Thyroid gland (tissue), 4 donors: ENCODE measurements at regions not wholly inside any gene's neighbourhood (a gene's known extent, or its start where the extent isn't known, plus 50 kb on each side); places are given as distances from the start of the nearest gene placed in this dataset.

ENCODE experiments used
- POLR2A ChIP-seq, 2 donors: fragments of 450-650 bp; IDR thresholded peaks; one replicate each; pipeline ENCODE4 v1.6.1; 2017; ENCODE audit warnings: antibody characterized with exemption in 2 of 2, mild to moderate bottlenecking in 2 of 2, moderate library complexity in 1 of 2
- TF ChIP-seq, protein P1 (sequence below), 6 experiments: fragments of 200-600 bp in 3 of 6; fragments of 450-650 bp in 3 of 6; sonication (generic) in 3 of 6; IDR thresholded peaks; one replicate each; pipeline ENCODE4 v1.5.1; 2016 to 2019; ENCODE audit warnings: antibody characterized with exemption in 6 of 6, mild to moderate bottlenecking in 2 of 6, inconsistent platforms in 1 of 6, moderate library complexity in 1 of 6

DNA sequence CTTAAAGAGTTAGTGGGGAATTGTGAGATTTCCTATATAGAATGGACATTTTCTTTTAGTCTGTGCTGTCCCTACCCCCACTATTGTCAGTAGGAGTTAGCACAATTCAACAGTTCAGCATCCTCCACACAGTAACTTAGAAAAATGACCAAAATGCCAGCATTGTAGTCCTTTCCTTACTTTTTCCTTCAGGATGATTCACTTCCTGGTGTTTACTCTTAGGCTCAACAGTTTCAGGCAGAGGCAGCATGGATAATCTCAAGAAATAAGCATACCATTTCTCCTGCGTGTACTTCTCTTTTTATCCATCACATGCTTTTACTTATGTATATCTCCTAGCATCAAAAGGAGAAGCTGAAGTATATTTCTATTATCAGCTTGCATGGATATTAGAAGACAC is 683.4 kb downstream of the SLC16A7 start:
- TF ChIP-seq POLR2A (IDR thresholded peaks at IDR 0.05): no peak
- TF ChIP-seq, protein P1, sequence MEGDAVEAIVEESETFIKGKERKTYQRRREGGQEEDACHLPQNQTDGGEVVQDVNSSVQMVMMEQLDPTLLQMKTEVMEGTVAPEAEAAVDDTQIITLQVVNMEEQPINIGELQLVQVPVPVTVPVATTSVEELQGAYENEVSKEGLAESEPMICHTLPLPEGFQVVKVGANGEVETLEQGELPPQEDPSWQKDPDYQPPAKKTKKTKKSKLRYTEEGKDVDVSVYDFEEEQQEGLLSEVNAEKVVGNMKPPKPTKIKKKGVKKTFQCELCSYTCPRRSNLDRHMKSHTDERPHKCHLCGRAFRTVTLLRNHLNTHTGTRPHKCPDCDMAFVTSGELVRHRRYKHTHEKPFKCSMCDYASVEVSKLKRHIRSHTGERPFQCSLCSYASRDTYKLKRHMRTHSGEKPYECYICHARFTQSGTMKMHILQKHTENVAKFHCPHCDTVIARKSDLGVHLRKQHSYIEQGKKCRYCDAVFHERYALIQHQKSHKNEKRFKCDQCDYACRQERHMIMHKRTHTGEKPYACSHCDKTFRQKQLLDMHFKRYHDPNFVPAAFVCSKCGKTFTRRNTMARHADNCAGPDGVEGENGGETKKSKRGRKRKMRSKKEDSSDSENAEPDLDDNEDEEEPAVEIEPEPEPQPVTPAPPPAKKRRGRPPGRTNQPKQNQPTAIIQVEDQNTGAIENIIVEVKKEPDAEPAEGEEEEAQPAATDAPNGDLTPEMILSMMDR (IDR thresholded peaks at IDR 0.05): no peak
